Activated naive CD4-positive, alpha-beta T cell (primary cell): ENCODE measurements at regions not wholly inside any gene's neighbourhood (a gene's known extent, or its start where the extent isn't known, plus 50 kb on each side); places are given as distances from the start of the nearest gene placed in this dataset.

ENCODE experiments used
- DNase-seq, 4 experiments: peaks; one replicate each; lab custom pipeline; 2025; lab: John Stamatoyannopoulos, UW

GRCh38 chr10:1807196-1807595, 69.9 kb upstream of the ADARB2 start:
- DNase-seq = no peak

- DNase-seq = no peak
These were observed 65.1 kb upstream of the ADARB2 start for GRCh38 chr10:1802413-1802812.

- no peak for DNase-seq
These were observed 51.1 kb upstream of the ADARB2 start for GRCh38 chr10:1788401-1788800.
